HuH-7.5 (cell line): ENCODE measurements at regions not wholly inside any gene's neighbourhood (a gene's known extent, or its start where the extent isn't known, plus 50 kb on each side); places are given as distances from the start of the nearest gene placed in this dataset.
"Not testable (repeated sequence)": the region's sequence is repeated elsewhere in the genome, so short reads cannot be mapped to it uniquely, and the experiment has no call there.

Experiments used
- DNase-seq: peaks from one replicate; pipeline ENCODE4 v3.0.0; 2011; ENCODE audit warnings: low spot score

DNA sequence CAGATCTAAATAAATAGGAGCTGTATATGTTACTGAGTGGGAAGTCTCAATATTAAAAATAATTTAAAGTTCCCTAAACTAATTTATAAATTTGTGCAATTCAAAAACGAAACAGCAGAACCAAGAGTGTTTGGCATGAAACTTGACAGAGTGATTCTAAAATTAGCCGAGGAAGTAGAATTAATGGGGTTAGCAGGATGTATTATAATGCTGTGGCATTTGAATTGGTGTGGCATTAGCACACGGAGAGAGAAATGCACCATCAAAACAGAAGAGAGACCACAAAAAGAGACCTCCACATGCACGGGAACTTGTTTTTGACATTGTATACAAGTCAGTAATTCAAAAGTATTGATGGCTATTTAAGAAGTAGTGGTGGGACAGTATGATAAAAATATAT lies 366.0 kb upstream of the RGS6 start:
- no peak for DNase-seq

DNA sequence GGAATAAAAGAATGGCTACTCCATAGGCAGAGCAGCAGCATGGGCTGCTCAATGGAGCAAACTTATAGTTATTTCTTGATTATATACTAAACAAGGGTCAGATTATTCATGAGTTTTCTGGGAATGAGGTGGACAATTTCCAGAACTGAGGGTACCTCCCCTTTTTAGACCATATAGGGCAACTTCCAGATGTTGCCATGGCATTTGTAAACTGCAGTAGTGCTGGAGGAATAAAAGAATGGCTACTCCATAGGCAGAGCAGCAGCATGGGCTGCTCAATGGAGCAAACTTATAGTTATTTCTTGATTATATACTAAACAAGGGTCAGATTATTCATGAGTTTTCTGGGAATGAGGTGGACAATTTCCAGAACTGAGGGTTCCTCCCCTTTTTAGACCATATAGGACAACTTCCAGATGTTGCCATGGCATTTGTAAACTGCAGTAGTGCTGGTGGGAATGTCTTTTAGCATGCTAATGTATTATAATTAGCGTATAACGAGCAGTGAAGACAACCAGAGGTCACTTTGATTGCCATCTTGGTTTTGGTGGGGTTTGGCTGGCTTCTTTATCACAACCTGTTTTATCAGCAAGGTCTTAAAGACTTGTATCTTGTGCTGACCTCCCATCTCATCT lies 364.6 kb upstream of the RGS6 start:
- not testable (repeated sequence) for DNase-seq

DNA sequence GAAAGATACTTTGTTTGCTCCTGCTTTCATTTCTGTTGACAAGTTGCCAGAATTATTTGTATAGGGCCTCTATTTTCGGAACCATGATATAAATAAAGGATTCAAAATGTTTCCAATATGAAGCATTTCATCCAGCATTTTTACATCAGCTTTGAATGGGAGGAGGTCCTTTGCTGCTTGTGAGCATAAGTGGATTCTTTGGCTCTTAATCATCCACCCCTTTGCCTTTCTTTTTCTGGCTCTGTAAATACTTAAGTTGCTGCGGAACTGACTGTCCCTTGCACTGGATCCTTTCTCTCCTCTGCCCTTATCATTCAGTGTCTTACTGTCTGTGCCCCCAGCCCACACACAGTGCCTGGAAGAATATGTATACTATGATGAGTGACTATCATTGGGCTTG lies 357.3 kb upstream of the RGS6 start:
- no peak for DNase-seq

DNA sequence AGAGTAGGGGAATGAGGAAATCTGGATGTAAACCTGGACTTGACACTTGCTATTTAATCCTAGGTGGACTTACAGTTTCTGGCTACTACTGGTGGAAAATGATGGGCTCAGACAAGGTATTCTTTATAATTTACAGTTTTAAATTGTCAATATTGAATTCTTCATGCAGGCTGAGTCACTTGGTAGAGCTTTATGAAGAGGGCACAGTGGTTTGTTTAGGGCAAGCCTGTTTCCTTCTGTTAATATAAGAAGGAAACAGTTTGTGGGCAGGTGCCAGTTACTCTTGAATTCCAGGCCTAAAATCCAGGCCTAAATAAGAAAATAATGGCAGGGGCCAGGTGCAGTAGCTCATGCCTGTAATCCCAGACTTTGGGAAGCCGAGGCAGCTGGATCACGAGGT lies 355.8 kb upstream of the RGS6 start:
- no peak for DNase-seq

DNA sequence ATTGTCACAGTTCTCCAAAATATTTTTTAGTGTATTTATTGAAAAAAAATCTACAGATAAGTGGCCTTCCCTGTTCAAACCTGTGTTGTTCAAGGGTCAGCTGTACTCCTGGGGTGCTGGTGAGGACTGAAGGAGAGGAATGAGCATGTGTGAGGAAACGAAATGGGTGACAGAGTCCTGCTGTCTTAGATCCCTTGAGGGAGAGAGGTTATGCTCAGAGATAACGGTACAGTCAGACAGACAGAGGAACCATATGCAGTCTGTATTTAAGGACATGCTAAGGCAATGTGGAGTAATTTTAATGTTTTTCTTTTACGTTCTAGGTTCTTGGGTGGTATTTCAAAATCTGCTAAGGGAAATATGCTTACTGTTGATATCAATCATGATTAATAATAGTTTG lies 352.9 kb upstream of the RGS6 start:
- no peak for DNase-seq

DNA sequence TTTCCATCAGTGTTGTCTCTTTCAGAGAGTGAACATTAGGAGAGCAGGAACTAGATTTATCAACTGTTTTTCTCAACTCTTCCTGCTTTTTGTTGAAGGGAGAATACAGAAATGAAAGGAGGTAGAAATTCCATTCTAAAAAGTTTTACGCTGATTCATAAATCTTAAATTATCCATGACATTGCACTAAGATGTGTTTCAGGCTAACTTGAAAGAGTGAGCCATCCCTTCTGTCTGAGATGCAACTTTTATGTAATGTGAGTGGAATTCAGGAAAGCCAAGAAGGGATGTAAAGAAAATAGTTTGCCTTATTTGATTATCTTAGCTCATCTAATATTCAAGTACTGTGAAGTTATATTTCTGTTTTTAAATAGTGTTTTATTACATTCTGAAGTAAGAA lies 349.5 kb upstream of the RGS6 start:
- no peak for DNase-seq

DNA sequence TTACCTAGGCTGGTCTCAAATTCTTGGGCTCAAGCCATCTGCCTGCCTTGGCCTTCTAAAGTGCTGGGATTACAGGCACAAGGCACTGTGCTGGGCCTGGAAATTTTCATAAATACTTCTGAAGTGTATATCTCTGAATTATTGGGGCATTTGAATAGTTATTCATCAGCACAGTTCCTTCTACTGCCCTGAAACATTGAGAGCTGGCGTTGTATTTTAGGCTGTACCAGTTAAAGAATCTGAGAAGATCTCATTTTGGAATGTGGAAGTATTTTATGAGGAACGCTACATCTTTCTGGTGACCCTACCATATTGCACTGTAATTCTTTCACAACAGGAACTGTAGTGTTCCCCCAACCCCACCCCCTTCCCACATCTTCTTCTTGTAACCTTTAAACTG lies 349.0 kb upstream of the RGS6 start:
- DNase-seq: no peak

DNA sequence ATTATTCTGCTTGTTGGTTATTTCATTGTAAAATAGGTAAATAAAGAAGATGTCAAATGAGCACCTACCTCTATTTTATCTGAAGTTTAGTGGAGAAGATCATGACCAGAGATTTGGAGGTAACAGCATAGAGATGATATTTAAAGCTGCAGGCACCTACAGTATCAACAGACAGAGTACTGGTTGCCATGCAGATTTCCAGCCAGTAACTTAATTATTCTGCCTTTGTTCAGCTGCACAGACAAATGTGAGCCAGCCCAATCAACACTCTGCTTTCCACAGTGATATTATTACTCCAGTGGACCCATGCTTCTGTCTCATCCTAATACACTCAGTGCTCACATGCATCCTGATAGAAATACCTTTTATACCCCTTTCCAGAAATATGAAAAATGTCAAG lies 348.5 kb upstream of the RGS6 start:
- no peak for DNase-seq

DNA sequence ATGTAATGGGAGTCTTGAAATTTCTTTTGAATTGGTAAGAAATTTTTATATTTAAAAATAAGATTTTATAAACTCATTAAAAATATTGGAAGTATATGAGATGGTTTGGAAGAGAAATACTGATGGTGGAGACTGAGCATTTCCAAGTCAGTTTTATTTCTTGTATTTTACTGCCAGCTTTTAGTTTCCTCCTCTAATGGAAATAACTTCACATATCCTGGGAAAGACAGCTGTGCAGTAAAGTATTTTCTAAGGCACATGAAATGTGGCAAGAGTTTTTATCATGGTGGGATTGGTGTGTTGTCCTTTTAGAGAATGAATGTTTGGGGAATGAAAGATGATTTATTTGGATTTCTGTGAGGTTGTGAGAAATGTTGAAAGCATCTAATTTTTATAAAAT lies 346.9 kb upstream of the RGS6 start:
- DNase-seq: no peak

DNA sequence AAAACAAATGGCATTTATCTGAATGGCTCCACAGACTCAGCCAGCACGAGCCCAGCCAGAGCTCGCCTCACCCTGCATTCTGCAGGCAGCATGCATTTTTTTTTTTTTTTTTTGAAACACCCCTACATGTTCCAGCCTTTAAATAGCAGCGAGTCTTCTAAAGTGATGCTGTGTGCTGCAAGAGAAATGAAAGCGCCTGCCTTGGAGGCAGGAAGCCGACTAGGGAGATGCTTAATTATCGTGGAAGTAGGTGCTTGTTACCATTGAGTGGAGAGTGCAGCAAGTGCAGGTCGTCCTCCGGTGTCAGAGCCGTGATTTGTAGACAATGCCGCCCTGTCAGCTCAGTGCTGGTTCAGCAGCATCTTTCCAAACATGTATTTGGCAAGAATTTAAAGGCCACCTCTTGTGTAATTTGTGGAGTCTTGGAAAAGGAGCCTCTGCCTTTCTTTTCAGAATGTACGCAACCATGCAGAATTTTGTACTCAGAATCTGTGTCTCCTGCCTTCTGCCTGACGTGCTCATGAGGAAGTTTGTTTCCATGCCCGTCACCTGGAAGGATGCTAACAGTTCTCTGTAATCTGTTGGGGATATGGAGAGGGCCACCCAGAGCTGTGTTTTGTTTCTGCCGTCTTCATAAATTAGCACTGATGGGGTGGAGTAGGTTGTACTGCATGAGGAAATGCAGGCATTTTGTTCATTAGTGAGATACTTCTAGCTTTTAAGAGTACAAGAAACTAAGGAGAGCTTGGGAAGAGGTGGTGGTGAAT lies 345.9 kb upstream of the RGS6 start:
- no peak for DNase-seq

DNA sequence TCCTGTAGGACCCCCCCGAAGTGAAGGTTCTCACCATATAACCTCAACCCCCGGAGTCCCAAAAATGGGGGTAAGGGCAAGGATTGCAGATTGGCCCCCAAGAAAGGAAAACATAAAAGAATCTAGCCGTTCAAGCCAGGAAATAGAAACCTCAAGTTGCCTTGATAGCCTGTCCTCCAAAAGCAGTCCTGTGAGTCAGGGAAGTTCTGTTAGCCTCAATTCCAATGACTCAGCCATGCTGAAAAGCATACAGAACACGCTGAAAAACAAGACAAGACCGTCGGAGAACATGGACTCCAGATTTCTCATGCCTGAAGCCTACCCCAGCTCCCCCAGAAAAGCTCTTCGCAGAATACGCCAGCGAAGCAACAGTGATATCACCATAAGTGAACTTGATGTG lies 344.2 kb upstream of the RGS6 start:
- DNase-seq: no peak

DNA sequence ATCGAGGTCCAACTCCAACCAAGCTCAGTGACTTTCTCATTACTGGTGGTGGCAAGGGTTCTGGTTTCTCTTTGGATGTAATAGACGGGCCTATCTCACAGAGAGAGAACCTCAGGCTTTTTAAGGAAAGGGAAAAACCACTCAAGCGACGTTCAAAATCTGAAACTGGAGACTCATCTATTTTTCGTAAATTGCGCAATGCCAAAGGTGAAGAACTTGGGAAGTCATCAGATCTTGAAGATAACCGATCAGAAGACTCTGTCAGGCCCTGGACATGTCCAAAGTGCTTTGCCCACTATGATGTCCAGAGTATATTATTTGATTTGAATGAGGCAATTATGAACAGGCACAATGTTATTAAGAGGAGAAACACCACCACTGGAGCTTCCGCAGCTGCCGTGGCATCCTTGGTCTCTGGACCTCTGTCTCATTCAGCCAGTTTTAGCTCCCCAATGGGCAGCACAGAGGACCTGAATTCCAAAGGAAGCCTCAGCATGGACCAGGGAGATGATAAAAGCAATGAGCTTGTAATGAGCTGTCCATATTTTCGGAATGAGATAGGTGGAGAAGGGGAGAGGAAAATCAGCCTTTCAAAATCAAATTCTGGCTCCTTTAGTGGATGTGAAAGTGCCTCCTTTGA lies 343.5 kb upstream of the RGS6 start:
- DNase-seq: no peak

DNA sequence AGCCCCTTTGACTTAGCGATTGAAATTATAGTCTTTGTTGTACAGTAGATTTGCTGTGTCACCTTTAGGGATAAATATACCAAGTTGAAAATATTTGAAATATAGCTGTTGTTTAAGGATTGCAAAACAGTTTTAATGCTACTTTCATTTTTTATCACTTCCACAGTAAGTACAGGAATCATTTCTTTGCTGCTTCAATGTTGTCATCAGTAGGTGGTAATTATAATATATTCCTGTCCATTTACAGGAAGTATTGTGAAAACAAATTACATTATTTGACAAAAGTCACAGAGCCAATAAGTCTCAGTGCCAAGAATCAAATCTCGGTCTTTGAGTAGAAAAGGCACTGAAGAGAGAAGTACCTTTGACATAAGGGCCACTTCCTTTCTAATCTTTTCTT lies 342.6 kb upstream of the RGS6 start:
- no peak for DNase-seq

DNA sequence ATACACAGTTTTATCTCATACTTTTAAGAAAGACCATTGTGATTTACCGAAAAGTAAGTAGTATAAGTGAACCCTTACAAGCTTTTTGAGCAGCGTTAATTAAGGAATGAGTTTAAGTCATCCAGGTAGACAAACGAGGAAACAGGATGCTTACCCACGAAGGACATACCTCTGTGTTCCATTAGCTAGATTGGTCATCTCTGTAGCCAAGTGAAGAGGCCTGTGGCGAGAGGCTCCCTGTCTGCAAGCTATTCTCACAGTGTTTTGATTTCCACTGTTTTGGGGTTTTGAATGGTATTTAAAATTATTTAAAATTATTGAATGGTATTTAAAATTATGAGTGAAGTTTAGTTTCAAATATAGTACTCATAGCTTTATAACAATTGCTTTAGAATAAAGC lies 342.1 kb upstream of the RGS6 start:
- no peak for DNase-seq

DNA sequence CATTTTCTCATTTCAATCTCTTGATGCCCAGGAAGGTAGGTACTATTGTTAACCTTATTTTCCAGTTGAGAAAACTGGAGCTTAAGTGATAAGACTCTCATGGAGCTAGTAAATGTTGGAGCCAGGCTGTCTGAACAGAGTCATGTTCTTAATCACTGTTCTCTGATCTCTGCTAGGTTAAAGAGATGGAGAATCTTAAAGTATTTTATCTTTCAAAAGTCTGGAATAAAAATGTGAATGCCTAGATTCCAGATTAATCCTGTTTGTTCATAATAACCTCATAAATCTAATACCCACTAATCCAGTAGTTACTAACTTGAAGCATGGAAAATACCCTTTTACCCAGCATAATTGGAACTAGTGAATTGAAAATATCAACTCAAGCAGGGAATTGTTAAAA lies 341.0 kb upstream of the RGS6 start:
- no peak for DNase-seq

DNA sequence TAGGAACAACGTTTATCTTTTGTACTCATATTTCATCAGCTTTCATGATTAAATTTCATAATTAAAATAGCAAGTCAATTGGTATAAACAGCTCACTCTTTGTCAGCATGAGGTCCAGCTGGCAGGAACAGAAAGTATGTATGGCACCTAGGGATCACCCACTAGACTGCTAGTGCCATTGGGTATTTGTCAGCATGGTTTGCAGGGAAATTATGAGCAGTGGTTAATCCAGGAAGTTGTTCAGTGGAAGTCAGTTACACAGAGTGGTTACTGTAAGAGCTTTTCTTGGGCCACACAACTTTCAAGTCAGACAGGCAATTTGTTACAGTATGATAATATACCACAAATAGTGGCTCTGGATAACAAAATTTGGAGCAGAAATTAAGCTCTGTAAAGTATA lies 340.3 kb upstream of the RGS6 start:
- no peak for DNase-seq

DNA sequence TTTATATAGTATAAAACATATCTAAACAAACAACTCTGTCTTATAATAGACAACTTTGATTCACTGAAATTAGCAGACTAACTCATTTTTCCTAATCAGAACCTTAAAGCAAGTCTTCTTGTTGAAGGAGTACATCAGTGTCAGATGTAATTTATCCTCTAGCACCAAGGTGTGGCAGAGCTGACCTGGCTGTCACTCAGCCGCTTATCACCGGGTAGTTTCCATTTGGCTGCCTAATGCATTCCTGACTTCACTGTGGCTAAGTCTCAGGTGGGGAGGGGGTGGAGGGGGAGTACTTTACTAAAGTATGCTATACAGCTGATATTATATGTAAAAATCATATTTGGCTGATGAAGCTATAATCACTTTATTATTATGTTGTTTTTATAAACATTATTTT lies 339.9 kb upstream of the RGS6 start:
- DNase-seq: peak; percentile 15

DNA sequence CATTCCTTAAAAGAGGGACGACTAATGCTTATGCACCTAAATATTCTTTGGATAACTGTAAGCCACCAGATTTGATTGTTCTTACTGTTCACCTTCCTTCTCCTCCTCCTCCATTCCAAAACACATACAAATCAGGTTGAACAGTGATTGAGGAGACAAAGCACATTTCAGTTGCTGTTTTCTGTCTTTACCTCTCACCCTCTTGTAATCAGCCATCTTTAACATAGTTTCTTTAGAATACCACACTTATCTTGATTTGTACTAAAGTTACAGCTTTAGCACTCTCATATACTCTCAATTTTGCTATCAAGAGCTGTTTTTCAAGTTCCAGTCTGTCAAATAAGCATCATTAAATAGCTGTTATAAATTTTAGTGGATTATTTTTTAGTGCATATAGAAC lies 338.3 kb upstream of the RGS6 start:
- no peak for DNase-seq

DNA sequence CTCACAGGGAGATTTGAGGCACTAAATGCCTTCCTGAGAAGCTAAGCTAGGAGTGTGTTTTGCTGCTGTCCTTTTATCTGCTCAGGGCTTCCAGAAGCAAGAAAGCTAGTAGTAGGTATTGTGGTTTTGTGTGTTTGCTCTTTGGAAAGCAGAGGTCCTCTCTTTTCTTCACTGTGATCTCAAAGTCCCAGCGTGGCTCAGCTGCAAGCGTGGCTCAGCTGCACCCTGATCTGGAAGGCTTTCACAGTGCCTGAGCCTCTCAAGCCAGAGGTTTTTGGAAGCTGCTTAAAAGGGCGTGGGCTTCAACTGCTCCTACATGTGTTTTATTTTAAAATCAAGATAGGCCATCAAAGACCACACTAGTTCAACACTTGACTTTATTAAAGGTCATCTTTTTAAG lies 337.4 kb upstream of the RGS6 start:
- no peak for DNase-seq

DNA sequence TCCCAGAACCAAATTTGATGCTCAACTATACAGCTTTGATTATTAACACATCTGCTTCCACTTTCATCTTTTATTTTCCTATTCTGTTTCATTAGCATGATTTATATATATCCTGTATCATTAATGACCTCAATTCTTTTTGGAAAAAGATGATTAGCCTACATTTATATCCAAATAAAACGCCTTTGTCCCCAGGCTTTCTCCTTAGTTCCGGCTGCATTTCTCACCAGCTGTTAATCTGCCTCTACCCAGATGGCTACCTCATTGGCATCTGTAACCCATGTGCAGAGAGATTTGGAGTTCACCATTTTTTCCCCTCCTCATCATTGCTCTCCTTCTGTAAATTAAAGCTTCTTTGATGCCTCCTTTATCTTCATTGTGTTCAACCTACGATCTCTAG lies 336.8 kb upstream of the RGS6 start:
- no peak for DNase-seq

DNA sequence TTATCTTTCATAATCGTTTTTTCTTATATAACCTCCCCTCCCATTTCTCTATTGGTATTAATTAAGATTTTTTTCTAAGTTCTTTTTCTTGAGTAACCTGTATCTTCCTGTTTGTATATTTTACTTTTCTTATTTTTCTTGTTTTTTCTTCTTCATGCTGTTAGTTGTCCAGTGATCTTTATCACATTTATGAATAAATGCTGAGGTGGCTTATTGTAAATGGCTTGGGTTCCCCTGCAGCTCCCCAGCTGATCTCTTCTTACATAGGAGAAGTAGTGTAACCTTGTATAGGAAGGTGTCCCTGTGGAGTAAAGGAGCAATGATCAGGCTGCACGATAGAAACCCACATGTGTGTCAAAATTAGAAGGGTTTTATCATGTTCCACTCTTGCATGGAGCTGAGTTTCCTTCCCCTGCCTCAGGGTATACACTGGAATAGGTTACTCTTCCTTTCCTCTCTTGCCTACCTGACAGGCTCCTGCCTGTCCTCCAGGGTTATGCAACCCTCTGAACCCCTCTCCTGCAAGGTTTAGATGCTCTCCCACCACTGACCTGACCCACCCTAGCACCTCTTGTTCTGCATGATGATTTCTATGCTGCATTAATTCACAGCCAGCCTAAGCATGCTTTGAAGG lies 334.8 kb upstream of the RGS6 start:
- no peak for DNase-seq

DNA sequence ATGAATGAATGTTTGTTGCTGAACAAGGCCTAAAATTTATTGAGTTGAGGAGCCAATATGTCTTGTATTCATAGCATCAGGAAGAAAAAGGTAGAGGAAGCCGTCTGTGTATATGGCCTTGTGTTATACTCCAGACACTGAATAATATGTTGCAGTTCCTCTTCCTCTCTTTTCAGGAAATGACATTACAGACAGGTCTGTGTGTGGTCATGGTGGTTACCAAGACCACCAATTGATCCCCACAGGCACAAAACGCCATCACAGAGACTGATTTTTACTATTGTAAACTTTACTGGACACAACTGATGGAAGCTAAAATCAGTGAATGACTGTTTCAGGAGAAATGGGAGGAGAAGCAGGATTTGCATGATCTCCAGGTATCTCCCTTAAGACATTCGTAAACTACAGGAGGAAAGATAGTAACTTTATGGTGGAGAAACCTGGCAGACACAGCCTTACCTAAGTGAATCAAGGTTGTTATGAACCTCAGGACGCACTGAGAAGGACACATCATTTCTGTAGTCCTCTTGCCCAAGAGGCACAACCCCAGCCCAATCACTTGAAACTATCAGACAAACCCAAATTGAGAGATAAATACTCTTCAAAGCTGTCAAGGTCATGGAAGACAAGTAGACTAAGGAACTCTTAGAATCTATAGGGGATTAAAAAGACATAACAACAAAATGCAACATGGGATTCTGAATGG lies 334.1 kb upstream of the RGS6 start:
- no peak for DNase-seq

DNA sequence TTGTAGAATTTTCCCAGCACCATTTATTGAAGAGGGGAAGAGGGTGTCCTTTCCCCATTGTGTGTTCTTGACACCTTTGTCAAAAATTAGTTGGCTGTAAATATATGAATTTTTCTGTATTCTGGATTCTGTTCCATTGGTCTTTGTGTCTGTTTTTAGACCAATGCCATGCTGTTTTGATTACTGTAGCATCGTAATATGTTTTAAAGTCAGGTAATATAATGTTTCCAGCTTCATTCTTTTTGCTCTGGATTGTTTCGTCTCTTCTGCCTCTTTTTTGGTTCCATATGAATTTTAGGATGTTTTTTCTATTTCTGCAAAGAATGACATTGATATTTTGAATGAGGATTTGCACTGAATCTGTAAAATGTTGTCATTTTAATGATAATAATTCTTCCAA lies 331.9 kb upstream of the RGS6 start:
- DNase-seq: no peak
